H9 (cell line): ENCODE measurements at regions not wholly inside any gene's neighbourhood (a gene's known extent, or its start where the extent isn't known, plus 50 kb on each side); places are given as distances from the start of the nearest gene placed in this dataset.

ENCODE experiments used
- DNase-seq: peaks from one replicate; pipeline ENCODE4 v3.0.0-alpha.2; 2017
- H2AFZ ChIP-seq: one replicate; pipeline ENCODE4 v1.6.1; 2013; ENCODE audit warnings: mild to moderate bottlenecking, low read length, control low read depth, moderate library complexity
- H2AK5ac ChIP-seq: 2 replicates; pipeline ENCODE4 v1.6.1; 2013; ENCODE audit warnings: low read length, control low read depth, mixed read lengths; ENCODE audit not compliant: insufficient read length
- H2BK120ac ChIP-seq: one replicate; pipeline ENCODE4 v1.6.1; 2013; ENCODE audit warnings: low read depth, mild to moderate bottlenecking, low read length, control low read depth, inconsistent platforms; ENCODE audit not compliant: poor library complexity, severe bottlenecking
- H2BK12ac ChIP-seq: 2 replicates; pipeline ENCODE4 v1.6.1; 2013; ENCODE audit warnings: low read length, control low read depth, mixed read lengths, low read depth; ENCODE audit not compliant: insufficient read length
- H2BK15ac ChIP-seq: 2 replicates; pipeline ENCODE4 v1.6.1; 2013; ENCODE audit warnings: low read depth, low read length, control low read depth
- H2BK20ac ChIP-seq: one replicate; pipeline ENCODE4 v1.6.1; 2013; ENCODE audit warnings: low read depth, mild to moderate bottlenecking, low read length, control low read depth, inconsistent platforms; ENCODE audit not compliant: poor library complexity, severe bottlenecking
- H2BK5ac ChIP-seq: 2 replicates; pipeline ENCODE4 v1.6.1; 2013; ENCODE audit warnings: low read length, control low read depth, mixed read lengths; ENCODE audit not compliant: insufficient read length
- H3K14ac ChIP-seq: 2 replicates; pipeline ENCODE4 v1.6.1; 2013; ENCODE audit warnings: low read length, control low read depth; ENCODE audit not compliant: insufficient read depth
- H3K18ac ChIP-seq: 2 replicates; pipeline ENCODE4 v1.6.1; 2013; ENCODE audit warnings: low read depth, mild to moderate bottlenecking, mixed read lengths, low read length, control low read depth; ENCODE audit not compliant: insufficient read length
- H3K23ac ChIP-seq: 2 replicates; pipeline ENCODE4 v1.6.1; 2013; ENCODE audit warnings: low read length, control low read depth, mixed read lengths, low read depth; ENCODE audit not compliant: insufficient read length
- H3K23me2 ChIP-seq: 2 replicates; pipeline ENCODE4 v1.6.1; 2013; ENCODE audit warnings: low read depth, mild to moderate bottlenecking, mixed read lengths, low read length, control low read depth; ENCODE audit not compliant: insufficient read length, poor library complexity, severe bottlenecking
- H3K27ac ChIP-seq: 2 replicates; pipeline ENCODE4 v1.5.1; 2013; ENCODE audit warnings: low read length, control low read depth, mixed read lengths, low read depth; ENCODE audit not compliant: insufficient read length
- H3K27me3 ChIP-seq: 2 replicates; pipeline ENCODE4 v1.6.1; 2013; ENCODE audit warnings: low read length, control low read depth, inconsistent platforms; ENCODE audit not compliant: insufficient read depth
- H3K4ac ChIP-seq: 2 replicates; pipeline ENCODE4 v1.6.1; 2013; ENCODE audit warnings: low read depth, mild to moderate bottlenecking, control low read depth, inconsistent platforms, low read length, moderate library complexity
- H3K4me1 ChIP-seq: 2 replicates; pipeline ENCODE4 v1.6.1; 2013; ENCODE audit warnings: low read length, control low read depth, inconsistent platforms; ENCODE audit not compliant: insufficient read depth
- H3K4me2 ChIP-seq: 2 replicates; pipeline ENCODE4 v1.6.1; 2013; ENCODE audit warnings: low read length, control low read depth, mixed read lengths; ENCODE audit not compliant: insufficient read length, insufficient read depth
- H3K56ac ChIP-seq: 2 replicates; pipeline ENCODE4 v1.6.1; 2013; ENCODE audit warnings: low read depth, mild to moderate bottlenecking, mixed read lengths, low read length, control low read depth; ENCODE audit not compliant: insufficient read length
- H3K79me1 ChIP-seq: 2 replicates; pipeline ENCODE4 v1.6.1; 2013; ENCODE audit warnings: low read depth, mild to moderate bottlenecking, moderate library complexity, low read length, control low read depth, inconsistent platforms; ENCODE audit not compliant: insufficient read depth, poor library complexity, severe bottlenecking
- H3K79me2 ChIP-seq: 2 replicates; pipeline ENCODE4 v1.6.1; 2013; ENCODE audit warnings: low read length, control low read depth, inconsistent platforms; ENCODE audit not compliant: insufficient read depth
- H3K9ac ChIP-seq: 2 replicates; pipeline ENCODE4 v1.6.1; 2013; ENCODE audit warnings: low read length, control low read depth, mixed read lengths; ENCODE audit not compliant: insufficient read length; ENCODE audit errors: extremely low read depth
- H3K9me3 ChIP-seq: one replicate; pipeline ENCODE4 v1.6.1; 2013; ENCODE audit warnings: low read depth, low read length, inconsistent platforms; ENCODE audit not compliant: control insufficient read depth
- H3T11ph ChIP-seq: one replicate; pipeline ENCODE4 v1.6.1; 2013; ENCODE audit warnings: mild to moderate bottlenecking, low read length, control low read depth, inconsistent platforms
- H4K20me1 ChIP-seq: one replicate; pipeline ENCODE4 v1.6.1; 2013; ENCODE audit not compliant: control insufficient read depth, insufficient read length, insufficient read depth
- H4K5ac ChIP-seq: 2 replicates; pipeline ENCODE4 v1.6.1; 2013; ENCODE audit warnings: low read depth, mild to moderate bottlenecking, mixed read lengths, low read length, control low read depth; ENCODE audit not compliant: insufficient read length
- H4K8ac ChIP-seq: replicated peaks from 2 replicates; pipeline ENCODE4 v1.6.1; 2013; ENCODE audit warnings: low read length, control low read depth, mixed read lengths, low read depth; ENCODE audit not compliant: insufficient read length
- H4K91ac ChIP-seq: 2 replicates; pipeline ENCODE4 v1.6.1; 2013; ENCODE audit warnings: low read depth, mild to moderate bottlenecking, moderate library complexity, mixed read lengths, low read length, control low read depth; ENCODE audit not compliant: insufficient read length
- H3K27ac Mint-ChIP-seq, 3 experiments: 2 replicates in 2 of 3; 3 replicates in 1 of 3; pipeline ENCODE4 v1.8.0; 2020 to 2021; ENCODE audit warnings: mixed read lengths in 3 of 3, mild to moderate bottlenecking in 1 of 3, moderate library complexity in 1 of 3
- H3K27me3 Mint-ChIP-seq: 2 replicates; pipeline ENCODE4 v1.8.0; 2021; ENCODE audit warnings: low read depth, mild to moderate bottlenecking, moderate library complexity, mixed read lengths
- H3K36me3 Mint-ChIP-seq, 3 experiments: 2 replicates in 2 of 3; 3 replicates in 1 of 3; pipeline ENCODE4 v1.8.0; 2020 to 2021; ENCODE audit warnings: low read depth in 3 of 3, mixed read lengths in 3 of 3; ENCODE audit not compliant: insufficient read depth in 1 of 3
- H3K4me1 Mint-ChIP-seq, 2 experiments: 2 replicates each; pipeline ENCODE4 v1.8.0; 2020; ENCODE audit warnings: mixed read lengths in 2 of 2
- H3K4me3 Mint-ChIP-seq, 2 experiments: 2 replicates in 1 of 2; 3 replicates in 1 of 2; pipeline ENCODE4 v1.8.0; 2020 to 2021; ENCODE audit warnings: mild to moderate bottlenecking in 2 of 2, mixed read lengths in 2 of 2, moderate library complexity in 1 of 2
- H3K9me3 Mint-ChIP-seq, 2 experiments: 2 replicates in 1 of 2; 3 replicates in 1 of 2; pipeline ENCODE4 v1.8.0; 2020; ENCODE audit warnings: mild to moderate bottlenecking in 2 of 2, mixed read lengths in 2 of 2, moderate library complexity in 1 of 2
- WGBS: extraction: QIAGEN DNeasy Blood & Tissue Kit; methylation state at CpG from one replicate; pipeline ENCODE4 v1.1.7; 2013; ENCODE audit warnings: missing lambda C conversion rate, low lambda C conversion rate, mixed read lengths; ENCODE audit not compliant: insufficient read length; ENCODE audit errors: extremely low coverage; 5-methylcytosine and 5-hydroxymethylcytosine counted together
- TF ChIP-seq, protein P1 (sequence below): fragments of 200-600 bp; sonication (generic); conservative IDR thresholded peaks from 3 replicates; pipeline ENCODE4 v1.8.0; 2021; ENCODE audit warnings: antibody characterized with exemption, mild to moderate bottlenecking

DNA sequence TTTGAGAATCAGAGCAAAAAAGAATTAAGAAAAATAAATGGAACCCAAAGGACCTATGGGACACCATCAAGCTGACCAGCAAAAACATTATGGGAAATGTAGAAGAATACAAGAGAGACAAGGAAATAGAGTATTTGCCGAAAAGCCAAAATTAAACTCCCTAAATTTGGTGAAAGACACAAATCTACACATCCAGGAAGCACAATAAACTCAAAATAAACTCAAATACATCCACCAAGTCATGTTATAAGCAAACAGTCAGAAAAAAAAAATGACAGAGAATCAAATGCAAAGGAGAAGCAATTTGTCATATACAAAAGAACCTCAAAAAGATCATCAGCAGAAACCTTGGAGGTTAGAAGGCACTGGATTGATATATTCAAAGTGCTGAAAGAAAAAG, 105.4 kb downstream of the ZNF33B start:
- WGBS, result no CpG with 5 or more reads among the region's 1 CpG
- no peak overlapping the region for H2BK20ac ChIP-seq
- H2BK12ac ChIP-seq, result no peak overlapping the region
- no peaks in the 10 kb centered on the region for H3K27me3 ChIP-seq
- no peak overlapping the region for H3K56ac ChIP-seq
- Mint-ChIP-seq H3K36me3 (peaks cover 25 to 53% (median 31%) of the 10 kb centered on the region in 3 experiments), H3K4me1 (no peaks in the 10 kb centered on the region), H3K4me3 (no peak overlapping the region), H3K27me3 (peaks cover 11% of the 10 kb centered on the region), H3K27ac (no peak overlapping the region), H3K9me3 (peaks cover 71 to 83% of the 10 kb centered on the region in 2 experiments)
- H2BK5ac ChIP-seq, result no peak overlapping the region
- TF ChIP-seq, protein P1, sequence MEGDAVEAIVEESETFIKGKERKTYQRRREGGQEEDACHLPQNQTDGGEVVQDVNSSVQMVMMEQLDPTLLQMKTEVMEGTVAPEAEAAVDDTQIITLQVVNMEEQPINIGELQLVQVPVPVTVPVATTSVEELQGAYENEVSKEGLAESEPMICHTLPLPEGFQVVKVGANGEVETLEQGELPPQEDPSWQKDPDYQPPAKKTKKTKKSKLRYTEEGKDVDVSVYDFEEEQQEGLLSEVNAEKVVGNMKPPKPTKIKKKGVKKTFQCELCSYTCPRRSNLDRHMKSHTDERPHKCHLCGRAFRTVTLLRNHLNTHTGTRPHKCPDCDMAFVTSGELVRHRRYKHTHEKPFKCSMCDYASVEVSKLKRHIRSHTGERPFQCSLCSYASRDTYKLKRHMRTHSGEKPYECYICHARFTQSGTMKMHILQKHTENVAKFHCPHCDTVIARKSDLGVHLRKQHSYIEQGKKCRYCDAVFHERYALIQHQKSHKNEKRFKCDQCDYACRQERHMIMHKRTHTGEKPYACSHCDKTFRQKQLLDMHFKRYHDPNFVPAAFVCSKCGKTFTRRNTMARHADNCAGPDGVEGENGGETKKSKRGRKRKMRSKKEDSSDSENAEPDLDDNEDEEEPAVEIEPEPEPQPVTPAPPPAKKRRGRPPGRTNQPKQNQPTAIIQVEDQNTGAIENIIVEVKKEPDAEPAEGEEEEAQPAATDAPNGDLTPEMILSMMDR, result no peak
- H4K20me1 ChIP-seq, result no peaks in the 10 kb centered on the region
- no peak overlapping the region for H3K4ac ChIP-seq
- DNase-seq, result no peak
- H3K18ac ChIP-seq, result no peak overlapping the region
- H3K23me2 ChIP-seq, result no peaks in the 10 kb centered on the region
- no peak overlapping the region for H2AFZ ChIP-seq
- no peak overlapping the region for H3K4me2 ChIP-seq
- no peaks in the 10 kb centered on the region for H3K4me1 ChIP-seq
- H3K23ac ChIP-seq, result no peak overlapping the region
- H4K91ac ChIP-seq, result no peak overlapping the region
- H3K27ac ChIP-seq, result no peak overlapping the region
- H2BK120ac ChIP-seq, result no peak overlapping the region
- H3K9ac ChIP-seq, result no peak overlapping the region
- no peak overlapping the region for H3T11ph ChIP-seq
- peaks cover 15% of the 10 kb centered on the region for H3K9me3 ChIP-seq
- H4K5ac ChIP-seq, result no peak overlapping the region
- no peak overlapping the region for H2AK5ac ChIP-seq
- H3K79me2 ChIP-seq, result no peaks in the 10 kb centered on the region
- H3K79me1 ChIP-seq, result no peaks in the 10 kb centered on the region
- H3K14ac ChIP-seq, result no peak overlapping the region
- H4K8ac ChIP-seq, result no peak overlapping the region
- no peak overlapping the region for H2BK15ac ChIP-seq
